GM19372 (cell line): ENCODE measurements at regions not wholly inside any gene's neighbourhood (a gene's known extent, or its start where the extent isn't known, plus 50 kb on each side); places are given as distances from the start of the nearest gene placed in this dataset.
A peak's percentile ranks its signal among the peaks of the same experiment; 100 is the strongest.
"Not testable (repeated sequence)": the region's sequence is repeated elsewhere in the genome, so short reads cannot be mapped to it uniquely, and the experiment has no call there.

Experiments used
- ATAC-seq: cut with Tn5 transposase; IDR thresholded peaks from one replicate; pipeline ENCODE4 v1.9.1; 2021; ENCODE audit warnings: mild to moderate bottlenecking, low read depth, moderate library complexity; ENCODE audit not compliant: unreplicated experiment

DNA sequence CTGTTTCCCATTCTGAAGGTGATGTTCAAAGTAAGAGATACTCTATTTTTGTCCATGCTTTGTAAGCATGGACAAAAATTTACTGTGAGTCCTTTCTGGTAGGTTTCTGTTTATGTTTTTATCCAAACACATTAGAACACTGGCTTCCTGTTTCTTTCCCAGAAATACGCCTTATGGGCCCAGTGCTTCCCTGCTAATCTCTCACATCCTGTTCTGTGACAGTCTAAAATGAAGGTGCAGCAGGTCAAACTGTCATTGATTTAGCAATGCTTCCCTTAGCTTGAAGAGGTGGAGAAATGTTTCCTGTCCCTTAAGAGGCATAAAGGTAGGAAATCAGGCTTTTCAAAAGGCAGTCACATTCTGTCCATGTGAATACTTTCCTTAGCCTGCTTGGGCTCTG, 305.6 kb downstream of the RPS29 start:
- no peak for ATAC-seq

DNA sequence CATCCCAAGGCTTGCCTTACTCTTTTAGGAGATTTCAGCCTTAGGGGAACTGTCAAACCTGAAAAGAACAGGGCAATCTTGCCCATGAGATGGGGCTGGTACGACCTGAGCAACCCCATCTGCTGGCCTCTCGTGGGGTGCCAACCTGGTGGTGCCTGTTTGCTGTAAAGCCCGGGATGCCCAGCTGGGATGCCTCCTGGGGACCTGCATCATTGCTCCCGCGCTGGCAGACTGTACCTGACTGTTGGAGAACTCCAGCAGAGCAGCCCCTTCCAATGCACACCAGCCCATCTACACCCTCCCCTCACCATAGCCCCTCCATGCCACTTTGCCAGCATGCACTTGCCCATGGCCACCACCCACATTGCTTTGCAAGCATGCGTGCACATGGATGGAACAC, 335.7 kb downstream of the RPS29 start:
- no peak for ATAC-seq

DNA sequence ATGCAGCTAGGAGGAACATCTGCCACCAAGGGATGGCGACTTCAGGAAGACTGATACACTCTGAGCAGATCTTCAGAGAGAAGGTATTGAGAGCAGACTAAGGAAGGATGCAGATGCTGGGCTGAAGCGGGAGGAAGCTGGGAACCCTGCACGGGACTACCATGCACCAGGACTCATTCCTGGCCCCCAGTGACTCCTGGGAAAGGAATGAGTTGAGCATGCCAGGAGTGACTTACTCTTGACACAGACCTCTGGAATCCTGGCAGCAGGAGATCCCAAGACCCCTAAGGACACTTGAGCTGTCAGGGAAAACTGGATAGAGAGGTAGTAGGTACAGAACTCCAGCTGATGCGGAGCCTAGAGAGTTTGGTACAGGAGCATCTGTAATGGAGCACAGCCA, 336.1 kb downstream of the RPS29 start:
- ATAC-seq = no peak

DNA sequence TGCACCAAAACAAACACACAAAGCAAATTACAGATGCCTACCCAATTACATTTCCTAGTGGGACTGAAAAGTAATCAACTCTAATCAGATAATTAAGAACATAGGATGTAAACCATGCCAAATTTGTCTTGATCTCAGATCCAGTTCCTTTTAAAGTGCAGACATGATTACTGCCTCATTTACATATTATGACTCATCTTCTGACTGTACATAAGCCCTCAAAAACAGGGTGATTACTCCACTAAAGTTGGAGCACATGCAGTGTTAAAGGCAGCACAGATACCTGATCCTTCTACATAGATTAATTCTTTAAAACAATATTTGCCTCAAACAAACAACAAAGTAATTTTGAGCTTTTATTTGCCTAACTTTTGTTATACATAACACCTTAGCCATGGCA, 337.2 kb downstream of the RPS29 start:
- ATAC-seq = no peak

DNA sequence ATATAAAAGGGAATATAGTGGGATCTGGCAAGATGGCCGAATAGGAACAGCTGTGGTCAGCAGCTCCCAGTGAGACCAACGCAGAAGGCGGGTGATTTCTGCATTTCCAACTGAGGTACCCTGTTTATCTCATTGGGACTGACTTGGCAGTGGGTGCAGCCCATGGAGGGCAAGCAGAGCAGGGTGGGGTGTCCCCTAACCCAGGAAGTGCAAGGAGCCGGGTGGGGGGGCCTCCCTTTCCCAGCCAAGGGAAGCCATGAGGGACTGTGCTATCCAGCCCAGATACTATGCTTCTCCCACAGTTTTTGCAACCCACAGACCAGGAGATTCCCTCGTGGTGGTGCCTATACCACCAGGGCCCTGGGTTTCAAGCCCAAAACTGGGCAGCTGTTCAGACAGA, 342.4 kb downstream of the RPS29 start:
- ATAC-seq = not testable (repeated sequence)

DNA sequence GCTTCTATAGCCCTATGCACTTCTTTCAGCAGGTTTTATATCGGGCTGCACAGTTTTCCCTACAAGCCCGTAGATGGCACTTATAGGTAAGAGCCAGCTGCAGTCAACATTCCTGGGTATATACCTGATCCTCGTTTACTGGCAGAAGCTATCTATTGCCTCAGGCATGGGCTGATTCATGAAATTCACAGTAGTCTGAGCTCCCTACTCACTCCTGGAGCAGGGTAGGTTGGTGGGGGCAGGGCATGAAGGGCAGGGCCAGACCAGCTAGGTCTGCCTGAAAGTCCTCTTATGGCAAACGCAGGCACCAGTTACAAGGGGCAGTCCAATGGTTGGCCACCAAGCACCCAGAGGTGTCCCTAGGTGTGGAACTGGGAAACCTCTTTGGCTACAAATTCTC, 345.8 kb downstream of the RPS29 start:
- ATAC-seq = no peak

DNA sequence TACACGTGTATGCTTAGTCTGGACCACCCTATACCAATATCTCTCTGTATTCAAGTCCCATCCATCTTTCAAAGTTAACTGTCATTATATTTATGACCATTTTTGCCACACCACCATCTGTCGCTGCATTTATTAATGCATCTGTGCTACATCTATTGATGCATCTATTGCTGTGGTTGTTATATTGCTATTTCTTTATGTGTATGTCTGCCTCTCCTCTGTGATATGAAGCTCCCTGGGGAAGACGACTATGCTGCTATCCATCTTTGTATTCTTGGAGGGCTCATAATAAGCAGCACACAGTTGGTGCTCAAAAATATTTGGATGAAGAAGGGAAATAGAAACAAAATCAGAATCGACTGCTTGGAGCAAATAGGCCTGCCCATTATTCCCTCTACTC, 357.6 kb downstream of the RPS29 start:
- no peak for ATAC-seq

DNA sequence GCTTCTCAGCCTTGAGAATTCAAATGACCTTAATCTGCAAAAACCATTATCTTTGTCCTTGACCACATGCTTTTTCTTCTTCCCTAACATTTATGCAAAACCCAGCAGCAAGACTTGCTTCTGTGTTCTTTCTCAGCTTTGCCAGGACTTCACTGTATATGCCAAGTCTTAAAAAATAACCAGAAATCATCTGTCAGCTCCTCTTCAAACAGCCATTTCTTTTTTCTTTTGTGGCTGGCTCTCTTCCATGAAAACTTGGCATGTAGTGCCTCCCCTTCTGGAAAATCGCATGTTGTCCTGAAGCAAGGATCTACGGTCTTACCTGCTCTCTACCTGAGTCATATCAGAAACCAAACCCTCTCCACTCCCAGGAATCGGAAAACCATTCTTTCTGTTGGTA, 364.9 kb downstream of the RPS29 start:
- no peak for ATAC-seq

DNA sequence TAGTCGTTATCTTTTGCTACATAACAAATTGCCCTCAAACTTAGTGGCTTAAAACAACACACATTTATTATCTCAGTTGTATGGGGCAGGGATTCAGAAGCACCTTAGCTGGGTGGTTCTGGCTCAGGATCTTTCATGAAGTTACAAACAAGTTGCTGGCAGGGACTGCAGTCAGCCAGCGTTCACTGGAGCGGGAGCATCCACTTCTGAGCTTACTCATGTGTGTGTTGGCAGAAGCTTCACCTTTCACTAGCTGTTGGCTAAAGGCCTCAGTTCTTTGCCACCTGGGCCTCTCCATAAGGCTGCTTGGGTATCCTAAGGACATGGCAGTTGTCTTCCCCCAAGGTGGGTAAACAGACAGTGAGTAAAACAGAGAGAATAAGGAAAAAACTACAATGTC, 365.7 kb downstream of the RPS29 start:
- no peak for ATAC-seq

DNA sequence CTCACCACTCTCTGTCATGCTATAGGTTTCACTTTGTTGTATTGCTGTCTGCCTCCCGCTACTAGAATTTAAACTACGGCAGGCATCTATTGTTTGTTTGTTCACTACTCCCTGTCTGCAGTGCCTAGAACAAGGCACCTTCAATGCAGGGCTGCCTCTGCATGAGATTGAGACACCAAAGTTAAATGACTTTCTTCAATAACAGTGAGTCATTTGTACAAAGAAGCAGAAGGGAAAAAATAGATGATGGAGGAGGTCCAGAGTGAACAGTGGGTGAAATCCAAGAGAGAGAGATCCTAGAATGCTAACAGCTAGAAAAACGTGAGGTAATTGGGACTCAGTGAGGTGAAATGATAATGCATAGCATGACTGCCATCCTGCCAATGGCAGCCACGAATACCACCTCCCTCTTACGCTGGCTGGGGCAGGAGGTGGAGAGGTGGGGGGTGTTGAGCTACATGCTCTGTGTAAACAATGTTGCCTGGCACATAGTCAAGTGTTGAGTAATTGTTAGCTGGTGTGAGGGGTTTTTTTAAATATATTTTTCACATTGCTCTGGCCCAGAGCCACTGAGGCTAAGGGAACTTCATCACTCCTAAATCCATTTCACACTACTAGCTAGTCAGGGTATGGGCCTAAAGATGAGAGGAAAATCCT, 367.6 kb downstream of the RPS29 start:
- no peak for ATAC-seq

DNA sequence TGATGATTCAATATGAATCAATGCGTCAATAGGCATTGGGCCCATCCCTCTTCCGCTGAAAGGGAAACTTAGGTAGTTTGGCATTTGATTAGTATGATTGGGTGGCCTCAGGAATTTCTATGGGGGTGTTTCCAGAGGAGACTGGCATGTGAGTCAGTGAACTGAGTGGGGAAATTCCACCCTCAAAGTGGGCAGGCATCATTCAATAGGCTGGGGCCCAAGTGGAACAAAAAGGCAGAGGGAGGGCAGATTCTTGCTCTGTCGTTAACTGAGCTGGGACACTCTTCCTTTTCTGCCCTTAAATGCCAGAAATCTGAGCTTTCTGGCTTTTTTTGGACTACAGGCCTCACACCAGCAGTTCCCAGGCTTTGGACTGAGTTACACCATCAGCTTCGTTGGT, 373.5 kb downstream of the RPS29 start:
- ATAC-seq = no peak

DNA sequence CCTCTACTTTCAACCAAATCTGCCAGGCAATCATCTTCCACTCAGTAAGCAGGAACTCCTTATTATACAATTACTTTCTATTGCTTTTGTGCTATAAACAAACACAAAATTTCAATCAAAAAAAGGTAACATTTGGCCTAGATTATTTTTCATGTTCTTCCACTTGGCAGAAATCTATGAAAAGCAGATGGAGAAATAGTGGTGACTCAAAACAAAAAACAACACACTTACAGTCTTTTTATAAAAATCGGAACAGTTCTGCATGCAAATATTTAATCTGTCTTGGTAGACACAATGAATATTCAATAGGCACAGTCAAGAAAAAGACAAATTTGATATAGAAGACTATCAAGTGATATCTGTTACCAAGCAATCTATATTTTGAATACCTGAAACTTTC, 376.8 kb downstream of the RPS29 start:
- ATAC-seq = no peak

DNA sequence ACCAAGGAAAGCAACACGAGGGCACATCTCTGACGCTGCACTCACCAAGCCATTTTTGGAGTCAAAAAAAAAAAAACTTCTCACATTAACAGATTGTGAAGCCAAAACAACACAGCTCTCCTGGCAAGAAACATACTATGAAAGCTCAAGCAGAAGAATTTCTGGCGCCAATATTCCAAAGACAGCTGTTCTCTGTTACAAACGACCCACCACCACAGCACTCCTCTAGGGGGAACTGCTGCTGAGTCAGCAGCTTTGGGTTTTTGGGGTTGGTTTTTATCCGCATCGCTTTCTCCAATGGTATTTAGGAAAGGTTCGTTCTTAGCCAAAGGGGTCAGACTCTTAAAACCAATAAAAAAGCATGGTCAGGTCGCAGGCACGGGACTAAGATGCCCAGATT, 379.4 kb downstream of the RPS29 start:
- no peak for ATAC-seq

DNA sequence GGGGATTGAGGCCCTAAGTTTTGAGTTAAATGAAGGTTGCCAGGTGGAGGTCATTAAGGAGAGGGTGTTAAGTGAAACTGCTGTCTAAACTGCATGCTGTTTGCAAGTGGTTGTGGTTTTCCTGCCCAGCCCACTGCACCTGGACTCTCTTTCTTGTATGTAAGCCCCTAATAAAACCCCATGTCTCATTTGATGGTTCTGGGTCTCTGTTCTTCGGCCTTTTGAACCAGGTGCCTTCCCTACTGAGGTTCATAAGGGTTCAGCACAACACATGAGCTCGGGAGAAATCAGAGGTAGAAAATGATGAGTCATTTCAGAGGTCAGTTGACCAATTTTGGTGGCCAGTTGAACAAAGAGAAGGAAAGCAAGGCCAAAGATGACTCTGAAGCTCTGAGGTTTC, 382.5 kb downstream of the RPS29 start:
- ATAC-seq = no peak

DNA sequence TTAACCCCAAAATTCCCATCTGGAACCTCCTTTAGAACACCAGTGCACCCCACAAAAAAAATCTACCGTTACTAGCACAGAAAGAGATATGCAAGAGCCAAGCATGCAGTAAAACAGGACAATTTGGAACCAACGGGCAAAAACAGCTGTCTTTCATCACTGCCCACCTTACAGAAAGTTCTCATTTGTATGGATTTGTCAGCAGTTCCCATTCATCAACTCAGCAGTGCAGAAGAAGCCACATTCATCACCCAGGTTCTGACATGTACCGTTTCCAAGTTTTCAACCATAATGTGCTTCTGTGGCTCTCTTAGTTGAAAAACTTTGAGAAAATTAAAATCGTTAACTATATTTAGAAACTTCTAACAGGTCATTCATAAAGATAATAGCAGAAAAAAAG, 387.0 kb downstream of the RPS29 start:
- ATAC-seq = no peak

DNA sequence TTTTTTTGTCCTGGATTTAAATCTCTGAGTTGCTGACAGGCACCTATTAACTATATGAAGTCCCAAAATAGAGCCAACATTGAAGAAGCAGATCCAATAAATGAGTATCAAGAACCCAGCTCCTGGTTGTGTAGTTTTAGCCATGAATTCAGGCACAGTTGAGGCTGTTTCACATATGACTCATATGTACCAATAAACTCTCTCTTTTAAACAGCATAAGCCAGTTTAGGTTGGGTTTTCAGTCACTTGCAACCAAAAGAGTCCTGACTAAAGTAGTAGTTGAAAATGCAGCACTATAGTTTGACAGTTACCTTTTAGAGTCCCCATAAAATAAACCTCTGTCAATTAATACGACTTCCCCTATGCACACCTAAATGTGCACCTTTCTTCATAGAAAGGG, 389.9 kb downstream of the RPS29 start:
- no peak for ATAC-seq

DNA sequence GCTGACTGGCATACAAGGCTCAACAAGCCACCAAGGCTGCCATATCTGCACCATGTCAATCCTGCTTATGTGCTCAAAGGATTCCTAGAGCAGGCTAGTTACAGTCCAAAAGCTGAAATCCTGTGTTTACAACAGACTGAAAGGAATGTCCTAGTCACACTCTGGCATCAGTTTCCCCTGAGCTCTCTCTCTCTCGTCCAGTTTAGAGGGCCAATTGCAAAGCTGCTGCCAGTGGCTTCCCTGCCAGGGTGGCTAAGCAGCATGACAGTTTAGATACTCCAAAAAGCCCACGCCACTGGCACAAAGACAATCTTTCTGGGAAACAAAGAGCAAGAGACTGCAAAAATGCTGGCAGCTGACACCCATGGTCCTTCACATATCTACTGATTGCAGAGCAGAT, 392.1 kb downstream of the RPS29 start:
- no peak for ATAC-seq

DNA sequence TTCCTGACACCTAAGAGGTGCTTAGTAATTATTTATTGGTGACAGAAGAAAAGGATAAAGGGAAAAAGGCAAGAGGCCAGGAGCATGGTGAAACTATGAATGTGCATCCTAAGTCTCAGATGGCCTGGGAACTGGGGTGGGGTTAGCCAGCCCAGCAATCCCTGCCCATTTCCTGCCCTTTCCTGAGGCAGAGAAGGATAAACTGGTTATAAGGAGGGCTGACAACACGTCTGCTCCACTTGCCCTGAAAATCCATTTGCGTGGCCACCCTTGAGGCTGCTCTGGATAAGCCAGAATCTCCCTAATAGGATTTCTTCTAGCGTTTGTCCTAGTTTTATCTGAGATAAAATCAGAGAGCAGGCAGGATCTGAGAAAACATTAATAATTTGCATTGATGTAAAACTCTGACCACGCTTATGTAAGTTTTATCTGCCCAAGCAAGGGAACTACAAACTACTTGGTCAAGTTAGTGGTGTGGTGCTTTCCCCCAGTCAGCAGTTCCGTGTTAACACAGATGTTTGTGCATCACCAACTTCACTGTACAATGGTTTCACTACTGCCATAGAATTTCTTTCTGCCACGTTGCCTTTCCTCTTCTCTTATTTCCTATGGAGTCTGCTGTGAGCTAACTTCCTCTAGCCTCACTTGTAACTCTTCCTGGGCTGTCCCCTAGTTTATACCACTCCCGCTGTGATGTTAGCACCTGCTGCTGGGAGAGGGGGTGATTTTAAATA, 392.7 kb downstream of the RPS29 start:
- no peak for ATAC-seq

DNA sequence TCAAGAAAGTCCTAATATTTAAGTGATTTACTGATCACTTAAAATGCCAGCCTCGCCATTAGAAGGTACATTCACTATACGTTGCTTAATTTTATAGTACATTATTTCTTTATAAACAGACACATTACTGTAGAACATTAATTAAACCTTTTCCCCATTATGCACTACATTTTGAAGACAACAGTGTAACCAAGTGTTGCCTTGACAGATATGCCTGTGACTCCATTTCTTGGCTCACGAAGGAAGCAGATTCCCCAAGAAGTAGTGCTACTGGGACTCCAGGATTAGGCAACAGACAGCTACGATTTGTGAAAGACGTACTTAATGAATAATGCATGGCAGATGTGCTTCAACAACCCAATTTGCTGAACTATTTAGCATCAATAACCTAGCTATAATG, 394.8 kb downstream of the RPS29 start:
- no peak for ATAC-seq

DNA sequence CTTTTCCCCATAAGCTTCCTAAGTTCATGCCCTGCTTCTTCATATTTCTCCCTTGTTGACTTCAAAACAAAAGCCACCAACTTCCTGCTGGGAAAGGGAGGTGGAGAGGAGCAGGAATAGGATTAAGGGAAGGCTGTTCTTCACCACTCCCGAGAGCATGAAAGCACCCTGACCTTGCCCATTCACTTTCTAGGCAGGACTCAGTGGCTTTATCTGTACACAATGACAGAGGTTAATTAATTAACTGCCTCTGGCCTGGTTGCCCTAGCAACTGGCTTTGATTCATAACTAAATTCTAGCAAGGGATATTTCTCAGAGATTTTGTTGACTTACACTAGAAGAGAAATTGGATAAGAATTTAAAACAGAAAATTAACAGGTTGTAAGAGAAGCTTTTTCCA, 396.8 kb downstream of the RPS29 start:
- ATAC-seq = no peak

DNA sequence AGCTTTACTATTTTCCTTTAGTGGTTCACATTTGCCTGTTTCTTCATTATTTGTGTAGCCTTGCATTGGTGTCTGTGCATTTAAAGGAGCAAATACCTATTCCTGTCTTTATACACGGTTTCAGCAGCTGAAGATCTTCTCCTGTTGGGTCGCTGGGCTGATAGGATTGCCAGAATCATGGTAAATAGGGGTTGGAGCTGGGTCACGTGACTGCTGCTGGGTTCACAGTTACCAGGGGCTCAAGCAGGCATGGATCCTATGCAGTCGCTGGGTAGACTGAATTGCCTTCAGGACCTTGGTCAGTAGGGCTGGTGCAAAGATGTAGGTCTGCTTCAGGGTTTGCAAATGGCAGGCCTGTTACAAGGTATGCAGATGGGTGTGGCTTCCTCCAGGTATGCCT, 398.4 kb downstream of the RPS29 start:
- ATAC-seq = no peak

DNA sequence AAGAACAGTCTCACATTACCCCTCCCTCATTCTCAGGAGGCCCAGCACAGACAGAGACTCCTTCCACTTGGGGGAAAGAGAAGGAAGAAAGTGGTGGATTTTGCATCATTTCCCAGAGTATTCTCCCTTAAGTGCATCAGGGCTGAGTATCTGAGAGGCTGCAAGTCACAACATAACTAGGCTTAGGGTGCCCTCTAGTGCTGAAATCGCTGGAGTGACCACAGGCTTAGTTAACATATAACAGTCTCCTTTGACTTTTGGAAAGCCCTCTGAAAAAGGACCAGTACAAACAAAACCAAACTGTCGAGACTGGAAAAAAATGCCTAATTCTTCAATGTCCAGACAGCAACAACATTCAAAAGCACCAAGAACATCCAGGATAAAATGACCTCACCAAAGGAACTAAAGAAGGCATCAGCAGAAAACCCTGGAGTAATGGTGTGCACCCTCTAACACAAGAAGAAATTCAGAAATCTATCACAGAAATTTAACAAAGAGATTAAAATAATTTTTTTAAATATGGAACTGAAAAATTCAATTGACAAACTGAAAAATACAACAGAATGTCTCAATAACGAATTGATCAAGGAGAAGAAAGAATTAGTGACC, 412.3 kb downstream of the RPS29 start:
- peak; percentile 97 for ATAC-seq
